Endothelial cell of umbilical vein (primary cell): ENCODE measurements at regions not wholly inside any gene's neighbourhood (a gene's known extent, or its start where the extent isn't known, plus 50 kb on each side); places are given as distances from the start of the nearest gene placed in this dataset.

Experiments
- MAX ChIP-seq: IDR thresholded peaks from 2 replicates; pipeline ENCODE4 v1.6.1; 2011; ENCODE audit not compliant: insufficient read depth, insufficient read length
- POLR2A ChIP-seq: IDR thresholded peaks from 2 replicates; pipeline ENCODE4 v1.6.1; 2012; ENCODE audit warnings: low read depth, mild to moderate bottlenecking, control low read depth, low read length

- TF ChIP-seq POLR2A (no peak), MAX (no peak)
Measured at GRCh38 chr18:66346833-66347588, 256.9 kb downstream of the CDH19 start.
